ENCODE measurements at regions not wholly inside any gene's neighbourhood (a gene's known extent, or its start where the extent isn't known, plus 50 kb on each side); places are given as distances from the start of the nearest gene placed in this dataset.

DNA sequence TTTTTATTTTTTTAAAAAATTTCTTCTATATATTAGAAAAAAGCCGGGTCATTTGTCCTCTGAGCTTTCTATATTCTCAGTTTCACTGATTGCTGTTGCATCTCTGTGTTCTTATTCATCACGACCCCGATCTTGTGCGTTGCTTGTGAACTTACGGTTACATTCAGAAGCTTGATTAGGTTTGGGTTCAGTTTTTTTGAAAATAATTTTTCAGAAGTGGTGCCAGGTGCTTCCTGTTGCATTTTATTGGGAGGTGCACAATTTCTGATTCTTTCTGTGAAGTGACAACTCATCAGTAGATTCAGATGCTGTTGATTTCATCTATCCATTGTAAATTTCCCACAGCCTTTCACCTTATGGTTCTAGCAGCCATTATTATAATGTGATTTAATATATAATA lies 147.3 kb downstream of the INHBB start:
- no peak overlapping the region for H3K27ac ChIP-seq
- no peaks in the 10 kb centered on the region for H3K4me1 ChIP-seq (replicated peaks)
- no peak for TF ChIP-seq POLR2AphosphoS5 (IDR thresholded peaks at IDR 0.05)
- intact Hi-C loops (cut with DNase I), result no loop called here
- no peak for DNase-seq (ENCODE audit: low spot score)
- H3K36me3 ChIP-seq, result no peaks in the 10 kb centered on the region
- no peak overlapping the region for H3K4me3 ChIP-seq
- H3K9me3 ChIP-seq, result no peaks in the 10 kb centered on the region
- 82% methylated on average over 5 of the region's 5 CpGs for WGBS
- no peaks in the 10 kb centered on the region for H3K27me3 ChIP-seq (replicated peaks; ENCODE audit: insufficient read depth)

DNA sequence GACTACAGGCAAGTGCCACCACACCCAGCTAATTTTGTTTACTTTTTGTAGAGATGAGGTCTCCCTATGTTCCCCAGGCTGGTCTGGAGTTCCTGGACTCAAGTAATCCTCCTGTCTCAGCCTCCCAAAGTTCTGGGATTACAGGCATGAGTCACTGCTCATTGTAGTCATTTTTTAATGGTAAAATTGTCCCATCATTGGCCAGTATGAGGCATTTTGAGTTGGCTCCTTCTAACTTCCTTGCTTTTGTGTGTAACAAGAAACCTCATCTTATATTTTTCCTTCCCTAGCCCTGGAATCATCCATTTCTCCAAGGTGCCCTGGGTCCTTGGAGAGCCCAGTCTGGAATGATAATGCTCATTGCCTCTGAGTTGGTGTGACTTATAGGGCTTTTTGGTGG lies 148.5 kb downstream of the INHBB start:
- Histone ChIP-seq H3K36me3 (no peaks in the 10 kb centered on the region), H3K4me1 (replicated peaks) (no peaks in the 10 kb centered on the region), H3K4me3 (no peak overlapping the region), H3K27ac (no peak overlapping the region), H3K27me3 (replicated peaks; ENCODE audit: insufficient read depth) (no peaks in the 10 kb centered on the region), H3K9me3 (no peaks in the 10 kb centered on the region)
- no peak for DNase-seq (ENCODE audit: low spot score)
- no peak for TF ChIP-seq POLR2A (IDR thresholded peaks at IDR 0.05)
- TF ChIP-seq POLR2AphosphoS5 (IDR thresholded peaks at IDR 0.05), result no peak
- TF ChIP-seq, protein P1, sequence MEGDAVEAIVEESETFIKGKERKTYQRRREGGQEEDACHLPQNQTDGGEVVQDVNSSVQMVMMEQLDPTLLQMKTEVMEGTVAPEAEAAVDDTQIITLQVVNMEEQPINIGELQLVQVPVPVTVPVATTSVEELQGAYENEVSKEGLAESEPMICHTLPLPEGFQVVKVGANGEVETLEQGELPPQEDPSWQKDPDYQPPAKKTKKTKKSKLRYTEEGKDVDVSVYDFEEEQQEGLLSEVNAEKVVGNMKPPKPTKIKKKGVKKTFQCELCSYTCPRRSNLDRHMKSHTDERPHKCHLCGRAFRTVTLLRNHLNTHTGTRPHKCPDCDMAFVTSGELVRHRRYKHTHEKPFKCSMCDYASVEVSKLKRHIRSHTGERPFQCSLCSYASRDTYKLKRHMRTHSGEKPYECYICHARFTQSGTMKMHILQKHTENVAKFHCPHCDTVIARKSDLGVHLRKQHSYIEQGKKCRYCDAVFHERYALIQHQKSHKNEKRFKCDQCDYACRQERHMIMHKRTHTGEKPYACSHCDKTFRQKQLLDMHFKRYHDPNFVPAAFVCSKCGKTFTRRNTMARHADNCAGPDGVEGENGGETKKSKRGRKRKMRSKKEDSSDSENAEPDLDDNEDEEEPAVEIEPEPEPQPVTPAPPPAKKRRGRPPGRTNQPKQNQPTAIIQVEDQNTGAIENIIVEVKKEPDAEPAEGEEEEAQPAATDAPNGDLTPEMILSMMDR (IDR thresholded peaks at IDR 0.05), result no peak
- intact Hi-C loops (cut with DNase I), result no loop called here

DNA sequence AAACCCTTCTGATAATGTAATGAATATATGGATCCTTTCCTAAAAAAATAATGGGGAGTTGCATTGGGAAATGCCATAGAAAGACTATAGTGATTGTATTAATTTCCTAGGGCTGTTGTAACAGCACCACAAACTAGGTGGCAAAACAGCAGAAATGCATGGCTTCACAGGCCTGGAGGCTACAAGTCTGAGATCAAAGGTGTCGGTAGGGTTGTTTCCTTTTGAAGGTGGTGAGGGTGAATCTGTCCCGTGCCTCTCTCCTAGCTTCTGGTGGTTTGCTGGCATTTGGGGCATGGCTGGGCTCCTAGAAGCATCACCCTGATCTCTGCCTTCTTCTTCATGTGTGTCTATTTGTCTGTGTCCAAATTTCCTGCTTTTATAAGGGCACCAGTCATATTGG lies 149.7 kb downstream of the INHBB start:
- no peaks in the 10 kb centered on the region for H3K27me3 ChIP-seq (replicated peaks; ENCODE audit: insufficient read depth)
- no peak overlapping the region for H3K4me3 ChIP-seq
- 72% methylated on average over 2 of the region's 2 CpGs for WGBS
- no peaks in the 10 kb centered on the region for H3K4me1 ChIP-seq (replicated peaks)
- no peaks in the 10 kb centered on the region for H3K9me3 ChIP-seq
- TF ChIP-seq POLR2AphosphoS5 (IDR thresholded peaks at IDR 0.05), result no peak
- TF ChIP-seq, protein P1 (IDR thresholded peaks at IDR 0.05), result no peak
- TF ChIP-seq POLR2A (IDR thresholded peaks at IDR 0.05), result no peak
- no peak overlapping the region for H3K27ac ChIP-seq
- H3K36me3 ChIP-seq, result no peaks in the 10 kb centered on the region
- intact Hi-C loops (cut with DNase I), result no loop called here
- no peak for DNase-seq (ENCODE audit: low spot score)

DNA sequence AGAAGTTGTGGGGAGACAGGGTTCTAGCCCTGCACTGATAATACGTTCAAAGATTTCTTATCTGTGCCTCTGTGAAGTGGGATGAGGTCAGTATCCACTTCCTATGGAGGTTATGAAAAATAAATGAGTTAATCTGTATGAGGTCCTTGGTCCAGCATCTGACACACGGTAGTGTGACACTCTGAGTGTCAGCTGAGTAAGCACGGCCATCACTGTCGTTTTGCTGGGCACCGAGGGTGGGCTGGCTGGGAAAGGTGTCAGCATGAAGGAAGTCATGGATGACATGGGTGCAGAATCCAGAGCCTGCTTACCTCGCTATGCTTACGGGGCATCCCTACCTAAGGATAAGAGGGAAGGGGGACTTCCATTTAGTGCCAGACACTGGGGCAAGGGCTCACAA lies 150.3 kb downstream of the INHBB start:
- no peak for DNase-seq (ENCODE audit: low spot score)
- Histone ChIP-seq H3K27me3 (replicated peaks; ENCODE audit: insufficient read depth) (no peaks in the 10 kb centered on the region), H3K27ac (no peak overlapping the region), H3K9me3 (no peaks in the 10 kb centered on the region), H3K36me3 (no peaks in the 10 kb centered on the region), H3K4me1 (replicated peaks) (no peaks in the 10 kb centered on the region), H3K4me3 (no peak overlapping the region)
- WGBS, result 88% methylated on average over 7 of the region's 7 CpGs
- TF ChIP-seq, protein P1 (IDR thresholded peaks at IDR 0.05), result no peak
- no peak for TF ChIP-seq POLR2A (IDR thresholded peaks at IDR 0.05)
- TF ChIP-seq POLR2AphosphoS5 (IDR thresholded peaks at IDR 0.05), result no peak
- intact Hi-C loops (cut with DNase I), result no loop called here

DNA sequence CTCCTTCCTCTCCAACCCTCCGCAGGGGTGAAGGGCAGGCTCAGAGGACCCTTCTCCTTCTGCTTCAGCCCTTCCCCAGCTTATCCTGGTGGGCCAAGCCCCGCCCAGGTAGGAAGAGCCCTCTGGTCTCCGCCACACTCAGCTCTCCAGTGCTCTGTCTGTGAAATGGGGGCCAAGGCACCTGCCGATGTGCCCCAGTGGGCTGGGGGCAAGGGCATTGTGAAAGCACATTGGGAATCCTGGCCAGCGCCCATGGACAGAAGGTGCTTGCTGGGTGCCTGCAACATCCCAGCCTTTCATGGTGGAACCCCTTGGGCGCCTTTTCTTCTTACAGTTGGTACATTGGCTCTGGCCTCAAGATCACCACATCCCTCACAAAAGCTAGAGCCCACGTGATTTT lies 150.8 kb downstream of the INHBB start:
- intact Hi-C loops (cut with DNase I), result no loop called here
- Histone ChIP-seq H3K36me3 (no peaks in the 10 kb centered on the region), H3K4me1 (replicated peaks) (no peaks in the 10 kb centered on the region), H3K4me3 (no peak overlapping the region), H3K9me3 (no peaks in the 10 kb centered on the region), H3K27me3 (replicated peaks; ENCODE audit: insufficient read depth) (no peaks in the 10 kb centered on the region), H3K27ac (no peak overlapping the region)
- no peak for TF ChIP-seq POLR2A (IDR thresholded peaks at IDR 0.05)
- TF ChIP-seq POLR2AphosphoS5 (IDR thresholded peaks at IDR 0.05), result no peak
- TF ChIP-seq, protein P1 (IDR thresholded peaks at IDR 0.05), result no peak
- 81% methylated on average over 7 of the region's 7 CpGs for WGBS
- DNase-seq (ENCODE audit: low spot score), result no peak
